MM.1S (cell line): ENCODE measurements at regions not wholly inside any gene's neighbourhood (a gene's known extent, or its start where the extent isn't known, plus 50 kb on each side); places are given as distances from the start of the nearest gene placed in this dataset.

Experiments used
- DNase-seq: peaks from one replicate; pipeline ENCODE4 v3.0.0-alpha.2; 2015
- H2AFZ ChIP-seq: fragments of 300-600 bp; sonication (generic); 2 replicates; pipeline ENCODE4 v1.6.0; 2016; ENCODE audit warnings: antibody characterized with exemption, low read length
- H3F3A ChIP-seq: fragments of 300-600 bp; sonication (generic); 2 replicates; pipeline ENCODE4 v1.6.1; 2016; ENCODE audit warnings: mild to moderate bottlenecking, antibody characterized with exemption, low read length, moderate library complexity, mixed read lengths; ENCODE audit not compliant: insufficient read depth
- H3K27ac ChIP-seq: fragments of 300-600 bp; sonication (generic); 2 replicates; pipeline ENCODE4 v1.5.1; 2016; ENCODE audit warnings: mild to moderate bottlenecking, low read length
- H3K27me3 ChIP-seq: fragments of 300-600 bp; sonication (generic); replicated peaks from 2 replicates; pipeline ENCODE4 v1.6.0; 2016; ENCODE audit warnings: low read length; ENCODE audit not compliant: insufficient read depth
- H3K36me3 ChIP-seq: fragments of 300-600 bp; sonication (generic); replicated peaks from 2 replicates; pipeline ENCODE4 v1.6.1; 2016; ENCODE audit warnings: mild to moderate bottlenecking, low read length, mixed read lengths; ENCODE audit not compliant: insufficient read depth
- H3K4me1 ChIP-seq: fragments of 300-600 bp; sonication (generic); 2 replicates; pipeline ENCODE4 v1.6.1; 2016; ENCODE audit warnings: low read length, mixed read lengths
- H3K4me2 ChIP-seq: fragments of 300-600 bp; sonication (generic); 2 replicates; pipeline ENCODE4 v1.6.0; 2016; ENCODE audit warnings: low read depth, low read length
- H3K4me3 ChIP-seq: fragments of 300-600 bp; sonication (generic); 2 replicates; pipeline ENCODE4 v1.5.1; 2016; ENCODE audit warnings: low read length, mixed read lengths
- H3K79me2 ChIP-seq: fragments of 300-600 bp; sonication (generic); 2 replicates; pipeline ENCODE4 v1.6.1; 2016; ENCODE audit warnings: mixed run types, low read length, mixed read lengths
- H3K9ac ChIP-seq: fragments of 300-600 bp; sonication (generic); 2 replicates; pipeline ENCODE4 v1.6.1; 2016; ENCODE audit warnings: low read length, mixed read lengths
- H3K9me2 ChIP-seq: fragments of 300-600 bp; sonication (generic); replicated peaks from 2 replicates; pipeline ENCODE4 v1.6.1; 2016; ENCODE audit warnings: mild to moderate bottlenecking, low read length, mixed read lengths; ENCODE audit not compliant: insufficient read depth
- H3K9me3 ChIP-seq: fragments of 300-600 bp; sonication (generic); replicated peaks from 2 replicates; pipeline ENCODE4 v1.6.1; 2016; ENCODE audit warnings: mild to moderate bottlenecking, low read length, mixed read lengths; ENCODE audit not compliant: insufficient read depth
- H4K20me1 ChIP-seq: fragments of 300-600 bp; sonication (generic); 2 replicates; pipeline ENCODE4 v1.6.1; 2016; ENCODE audit warnings: mild to moderate bottlenecking, low read length, moderate library complexity, mixed read lengths; ENCODE audit not compliant: insufficient read depth
- CTCF ChIP-seq: fragments of 300-600 bp; sonication (generic); IDR thresholded peaks from 2 replicates; pipeline ENCODE4 v1.5.1; 2016; ENCODE audit warnings: antibody characterized with exemption, low read length, mixed read lengths
- EZH2 ChIP-seq: fragments of 300-600 bp; sonication (generic); optimal IDR thresholded peaks from 2 replicates; pipeline ENCODE3; 2017; ENCODE audit warnings: low read depth, mild to moderate bottlenecking, antibody characterized with exemption, low read length, mixed read lengths
- EZH2phosphoT487 ChIP-seq: fragments of 300-600 bp; sonication (generic); IDR thresholded peaks from 2 replicates; pipeline ENCODE4 v1.6.1; 2018; ENCODE audit warnings: antibody characterized with exemption, low read length

DNA sequence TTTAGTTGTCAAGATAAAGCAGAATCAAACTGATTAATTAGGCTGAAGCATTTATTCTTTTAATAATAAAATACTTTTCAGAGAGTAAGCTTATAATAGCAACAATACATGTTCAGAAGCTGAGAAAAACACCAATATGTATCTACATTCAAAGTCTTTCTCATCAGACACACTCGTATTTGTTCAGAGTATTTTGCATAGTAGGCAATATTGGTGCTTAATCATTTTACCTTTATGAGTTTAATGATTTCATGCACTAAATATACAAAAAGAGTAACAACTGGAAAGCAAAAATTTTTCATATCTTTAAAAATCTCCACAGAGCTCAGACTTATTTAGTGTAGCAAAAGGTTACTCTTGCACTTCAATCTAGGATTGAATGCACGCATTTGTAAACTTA lies 313.9 kb downstream of the ZEB2 start:
- no peaks in the 10 kb centered on the region for H3K9me2 ChIP-seq
- no peak overlapping the region for H3K9ac ChIP-seq
- no peaks in the 10 kb centered on the region for H4K20me1 ChIP-seq
- no peaks in the 10 kb centered on the region for H3K4me1 ChIP-seq
- H3K36me3 ChIP-seq: no peaks in the 10 kb centered on the region
- no peak overlapping the region for H2AFZ ChIP-seq
- no peaks in the 10 kb centered on the region for H3K79me2 ChIP-seq
- H3K4me3 ChIP-seq: no peak overlapping the region
- no peaks in the 10 kb centered on the region for H3K9me3 ChIP-seq
- DNase-seq: no peak
- no peaks in the 10 kb centered on the region for H3F3A ChIP-seq
- TF ChIP-seq EZH2phosphoT487 (no peak), EZH2 (no peak), CTCF (no peak)
- H3K27ac ChIP-seq: no peak overlapping the region
- H3K27me3 ChIP-seq: no peaks in the 10 kb centered on the region
- no peak overlapping the region for H3K4me2 ChIP-seq

- no peak overlapping the region for H3K9ac ChIP-seq
- H4K20me1 ChIP-seq: no peaks in the 10 kb centered on the region
- H3K4me2 ChIP-seq: no peak overlapping the region
- H3K4me3 ChIP-seq: no peak overlapping the region
- no peaks in the 10 kb centered on the region for H3K27me3 ChIP-seq
- H3F3A ChIP-seq: no peaks in the 10 kb centered on the region
- no peaks in the 10 kb centered on the region for H3K9me3 ChIP-seq
- no peak overlapping the region for H2AFZ ChIP-seq
- TF ChIP-seq EZH2phosphoT487 (no peak), EZH2 (no peak), CTCF (no peak)
- no peaks in the 10 kb centered on the region for H3K79me2 ChIP-seq
- H3K36me3 ChIP-seq: no peaks in the 10 kb centered on the region
- no peak for DNase-seq
- no peaks in the 10 kb centered on the region for H3K4me1 ChIP-seq
- H3K27ac ChIP-seq: no peak overlapping the region
- H3K9me2 ChIP-seq: no peaks in the 10 kb centered on the region
Measured at GRCh38 chr2:144201868-144202468, 318.0 kb downstream of the ZEB2 start.

DNA sequence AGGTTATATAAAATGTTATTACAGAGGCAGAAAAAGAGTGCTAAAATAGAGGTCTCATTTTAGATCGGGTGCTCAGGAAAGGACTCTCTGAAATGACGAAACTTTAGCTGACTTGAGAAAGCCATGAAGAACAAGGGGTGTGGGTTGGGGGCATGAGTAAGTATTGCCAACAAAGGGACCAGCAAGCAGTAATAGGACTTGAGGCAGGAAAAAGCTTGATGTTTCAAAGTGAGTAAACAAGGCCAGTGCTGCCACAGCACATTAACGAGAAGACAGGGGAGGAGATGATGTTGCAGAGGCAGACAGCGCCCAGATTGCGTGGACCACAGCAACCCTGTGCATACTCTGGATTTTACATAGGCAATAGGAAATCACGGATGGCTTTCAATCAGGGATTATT lies 318.8 kb downstream of the ZEB2 start:
- no peak for TF ChIP-seq CTCF
- no peak for TF ChIP-seq EZH2
- TF ChIP-seq EZH2phosphoT487: no peak
- H3F3A ChIP-seq: no peaks in the 10 kb centered on the region

More for the DNA sequence above, 318.8 kb downstream of the ZEB2 start:
- Histone ChIP-seq H3K4me3 (no peak overlapping the region), H3K9me3 (no peaks in the 10 kb centered on the region), H3K79me2 (no peaks in the 10 kb centered on the region), H3K4me1 (no peaks in the 10 kb centered on the region), H3K27ac (no peak overlapping the region), H3K9ac (no peak overlapping the region), H4K20me1 (no peaks in the 10 kb centered on the region), H3K9me2 (no peaks in the 10 kb centered on the region), H3K4me2 (no peak overlapping the region), H2AFZ (no peak overlapping the region), H3K36me3 (no peaks in the 10 kb centered on the region), H3K27me3 (no peaks in the 10 kb centered on the region)
- no peak for DNase-seq
